MM.1S (cell line): ENCODE measurements at regions not wholly inside any gene's neighbourhood (a gene's known extent, or its start where the extent isn't known, plus 50 kb on each side); places are given as distances from the start of the nearest gene placed in this dataset.

Experiments
- DNase-seq: peaks from one replicate; pipeline ENCODE4 v3.0.0-alpha.2; 2015
- H2AFZ ChIP-seq: fragments of 300-600 bp; sonication (generic); 2 replicates; pipeline ENCODE4 v1.6.0; 2016; ENCODE audit warnings: antibody characterized with exemption, low read length
- H3F3A ChIP-seq: fragments of 300-600 bp; sonication (generic); 2 replicates; pipeline ENCODE4 v1.6.1; 2016; ENCODE audit warnings: mild to moderate bottlenecking, antibody characterized with exemption, low read length, moderate library complexity, mixed read lengths; ENCODE audit not compliant: insufficient read depth
- H3K27ac ChIP-seq: fragments of 300-600 bp; sonication (generic); 2 replicates; pipeline ENCODE4 v1.5.1; 2016; ENCODE audit warnings: mild to moderate bottlenecking, low read length
- H3K27me3 ChIP-seq: fragments of 300-600 bp; sonication (generic); replicated peaks from 2 replicates; pipeline ENCODE4 v1.6.0; 2016; ENCODE audit warnings: low read length; ENCODE audit not compliant: insufficient read depth
- H3K36me3 ChIP-seq: fragments of 300-600 bp; sonication (generic); replicated peaks from 2 replicates; pipeline ENCODE4 v1.6.1; 2016; ENCODE audit warnings: mild to moderate bottlenecking, low read length, mixed read lengths; ENCODE audit not compliant: insufficient read depth
- H3K4me1 ChIP-seq: fragments of 300-600 bp; sonication (generic); 2 replicates; pipeline ENCODE4 v1.6.1; 2016; ENCODE audit warnings: low read length, mixed read lengths
- H3K4me2 ChIP-seq: fragments of 300-600 bp; sonication (generic); 2 replicates; pipeline ENCODE4 v1.6.0; 2016; ENCODE audit warnings: low read depth, low read length
- H3K4me3 ChIP-seq: fragments of 300-600 bp; sonication (generic); 2 replicates; pipeline ENCODE4 v1.5.1; 2016; ENCODE audit warnings: low read length, mixed read lengths
- H3K79me2 ChIP-seq: fragments of 300-600 bp; sonication (generic); 2 replicates; pipeline ENCODE4 v1.6.1; 2016; ENCODE audit warnings: mixed run types, low read length, mixed read lengths
- H3K9ac ChIP-seq: fragments of 300-600 bp; sonication (generic); 2 replicates; pipeline ENCODE4 v1.6.1; 2016; ENCODE audit warnings: low read length, mixed read lengths
- H3K9me2 ChIP-seq: fragments of 300-600 bp; sonication (generic); replicated peaks from 2 replicates; pipeline ENCODE4 v1.6.1; 2016; ENCODE audit warnings: mild to moderate bottlenecking, low read length, mixed read lengths; ENCODE audit not compliant: insufficient read depth
- H3K9me3 ChIP-seq: fragments of 300-600 bp; sonication (generic); replicated peaks from 2 replicates; pipeline ENCODE4 v1.6.1; 2016; ENCODE audit warnings: mild to moderate bottlenecking, low read length, mixed read lengths; ENCODE audit not compliant: insufficient read depth
- H4K20me1 ChIP-seq: fragments of 300-600 bp; sonication (generic); 2 replicates; pipeline ENCODE4 v1.6.1; 2016; ENCODE audit warnings: mild to moderate bottlenecking, low read length, moderate library complexity, mixed read lengths; ENCODE audit not compliant: insufficient read depth
- CTCF ChIP-seq: fragments of 300-600 bp; sonication (generic); IDR thresholded peaks from 2 replicates; pipeline ENCODE4 v1.5.1; 2016; ENCODE audit warnings: antibody characterized with exemption, low read length, mixed read lengths
- EZH2 ChIP-seq: fragments of 300-600 bp; sonication (generic); optimal IDR thresholded peaks from 2 replicates; pipeline ENCODE3; 2017; ENCODE audit warnings: low read depth, mild to moderate bottlenecking, antibody characterized with exemption, low read length, mixed read lengths
- EZH2phosphoT487 ChIP-seq: fragments of 300-600 bp; sonication (generic); IDR thresholded peaks from 2 replicates; pipeline ENCODE4 v1.6.1; 2018; ENCODE audit warnings: antibody characterized with exemption, low read length

DNA sequence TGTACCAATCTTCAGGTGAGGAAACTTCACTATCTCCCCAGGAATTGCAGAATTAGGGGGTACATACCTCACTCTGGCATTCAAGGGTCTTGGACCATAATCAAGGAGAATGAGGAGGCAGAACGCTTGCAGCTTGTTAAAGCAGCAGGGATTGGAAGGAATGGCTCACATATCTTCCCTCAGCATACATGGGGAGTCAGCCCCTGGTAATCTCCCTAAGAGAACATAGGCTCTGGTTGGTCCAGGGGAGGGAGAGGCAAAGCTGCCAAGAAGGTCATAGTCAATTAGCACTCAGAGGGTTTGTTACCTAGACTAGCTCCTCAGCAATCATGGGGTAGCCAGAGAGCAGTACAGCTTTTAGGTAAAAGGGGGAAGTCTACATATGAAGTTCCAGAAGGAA is 256.8 kb downstream of the INSC start:
- no peak for DNase-seq
- H3K9ac ChIP-seq, result no peak overlapping the region
- H4K20me1 ChIP-seq, result no peaks in the 10 kb centered on the region
- H3K9me2 ChIP-seq, result no peaks in the 10 kb centered on the region
- H3K36me3 ChIP-seq, result no peaks in the 10 kb centered on the region
- H2AFZ ChIP-seq, result no peak overlapping the region
- no peak overlapping the region for H3K4me3 ChIP-seq
- H3K27me3 ChIP-seq, result no peaks in the 10 kb centered on the region
- no peak overlapping the region for H3K27ac ChIP-seq
- no peaks in the 10 kb centered on the region for H3K9me3 ChIP-seq
- no peaks in the 10 kb centered on the region for H3K79me2 ChIP-seq
- H3K4me1 ChIP-seq, result no peaks in the 10 kb centered on the region
- no peak for TF ChIP-seq CTCF
- no peaks in the 10 kb centered on the region for H3F3A ChIP-seq
- H3K4me2 ChIP-seq, result no peak overlapping the region

DNA sequence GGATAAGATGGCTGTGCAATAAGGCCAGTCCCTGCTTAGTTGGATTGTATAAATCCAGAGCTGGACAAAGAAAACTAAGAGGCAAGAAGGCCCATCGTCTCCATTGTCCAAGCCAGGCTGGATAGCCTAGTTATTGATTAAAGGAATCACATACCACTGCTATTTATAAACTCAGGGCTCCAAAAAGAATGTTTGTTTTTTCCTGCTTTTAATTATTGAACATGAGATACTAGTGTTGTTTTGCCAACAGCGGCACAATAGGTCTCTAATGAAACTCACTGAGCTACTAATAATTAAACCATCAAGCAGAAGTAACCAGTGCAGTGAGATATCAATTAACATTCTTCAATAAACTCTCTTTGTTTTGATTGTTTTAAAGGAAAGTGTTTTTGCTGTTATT is 259.7 kb downstream of the INSC start:
- H3F3A ChIP-seq, result no peaks in the 10 kb centered on the region
- H3K4me3 ChIP-seq, result no peak overlapping the region
- DNase-seq, result no peak
- H3K36me3 ChIP-seq, result no peaks in the 10 kb centered on the region
- TF ChIP-seq CTCF (no peak), EZH2phosphoT487 (no peak), EZH2 (no peak)
- H4K20me1 ChIP-seq, result no peaks in the 10 kb centered on the region
- H2AFZ ChIP-seq, result no peak overlapping the region
- no peak overlapping the region for H3K27ac ChIP-seq
- no peak overlapping the region for H3K9ac ChIP-seq
- no peaks in the 10 kb centered on the region for H3K27me3 ChIP-seq
- H3K9me2 ChIP-seq, result no peaks in the 10 kb centered on the region
- H3K9me3 ChIP-seq, result no peaks in the 10 kb centered on the region
- H3K4me1 ChIP-seq, result no peaks in the 10 kb centered on the region
- H3K4me2 ChIP-seq, result no peak overlapping the region
- H3K79me2 ChIP-seq, result no peaks in the 10 kb centered on the region

GRCh38 chr11:15378941-15379340 is 264.2 kb downstream of the INSC start:
- Histone ChIP-seq H3K9me3 (no peaks in the 10 kb centered on the region), H3K9me2 (no peaks in the 10 kb centered on the region)

More at GRCh38 chr11:15378941-15379340, 264.2 kb downstream of the INSC start:
- H3K9ac ChIP-seq, result no peak overlapping the region
- H3F3A ChIP-seq, result no peaks in the 10 kb centered on the region
- H3K4me2 ChIP-seq, result no peak overlapping the region
- no peak overlapping the region for H3K4me3 ChIP-seq
- no peak for DNase-seq
- H3K4me1 ChIP-seq, result no peaks in the 10 kb centered on the region
- no peak overlapping the region for H3K27ac ChIP-seq
- no peaks in the 10 kb centered on the region for H3K36me3 ChIP-seq
- TF ChIP-seq CTCF (no peak), EZH2 (no peak), EZH2phosphoT487 (no peak)
- no peaks in the 10 kb centered on the region for H3K79me2 ChIP-seq
- no peaks in the 10 kb centered on the region for H3K27me3 ChIP-seq
- no peaks in the 10 kb centered on the region for H4K20me1 ChIP-seq
- H2AFZ ChIP-seq, result no peak overlapping the region
